Natural killer cell (primary cell): ENCODE measurements at regions not wholly inside any gene's neighbourhood (a gene's known extent, or its start where the extent isn't known, plus 50 kb on each side); places are given as distances from the start of the nearest gene placed in this dataset.

Source experiments
- ATAC-seq, 3 donors: fragments of 150-1000 bp in 2 of 3; fragments of 200-7000 bp in 1 of 3; cut with Tn5 transposase; 1 replicate in 1 of 3; 2 replicates in 2 of 3; pipeline ENCODE4 v1.10.0; 2021; ENCODE audit warnings: mild to moderate bottlenecking in 2 of 3, moderate library complexity in 2 of 3
- DNase-seq, 2 donors: peaks; one replicate each; pipeline versions ENCODE4 v3.0.0 to v3.0.0-alpha.2; 2013 to 2021; ENCODE audit warnings: mixed read lengths in 1 of 2
- H3K27ac ChIP-seq: one replicate; pipeline ENCODE4 v1.5.1; 2013; ENCODE audit warnings: mild to moderate bottlenecking, low read length
- H3K27me3 ChIP-seq: one replicate; pipeline ENCODE4 v1.6.1; 2013; ENCODE audit warnings: low read length; ENCODE audit not compliant: control insufficient read depth, insufficient read depth
- H3K36me3 ChIP-seq: one replicate; pipeline ENCODE4 v1.6.1; 2013; ENCODE audit warnings: low read length; ENCODE audit not compliant: control insufficient read depth, insufficient read depth
- H3K4me1 ChIP-seq: one replicate; pipeline ENCODE4 v1.6.1; 2013; ENCODE audit warnings: low read length; ENCODE audit not compliant: control insufficient read depth, insufficient read depth
- H3K4me3 ChIP-seq: one replicate; pipeline ENCODE4 v1.5.1; 2013; ENCODE audit warnings: low read length
- H3K9me3 ChIP-seq: one replicate; pipeline ENCODE4 v1.6.1; 2013; ENCODE audit warnings: low read length; ENCODE audit not compliant: control insufficient read depth, insufficient read depth
- H3K27ac Mint-ChIP-seq, 2 donors: one replicate each; pipeline ENCODE4 v1.8.0; 2022; ENCODE audit warnings: mild to moderate bottlenecking in 2 of 2, mixed read lengths in 2 of 2, moderate library complexity in 1 of 2
- H3K27me3 Mint-ChIP-seq, 2 donors: one replicate each; pipeline ENCODE4 v1.8.0; 2022; ENCODE audit warnings: low read depth in 2 of 2, mixed read lengths in 2 of 2
- H3K36me3 Mint-ChIP-seq: one replicate; pipeline ENCODE4 v1.8.0; 2022; ENCODE audit warnings: mixed read lengths
- H3K4me1 Mint-ChIP-seq, 2 donors: one replicate each; pipeline ENCODE4 v1.8.0; 2022; ENCODE audit warnings: mixed read lengths in 2 of 2
- H3K4me3 Mint-ChIP-seq: one replicate; pipeline ENCODE4 v1.8.0; 2022; ENCODE audit warnings: mild to moderate bottlenecking, moderate library complexity, mixed read lengths
- H3K9me3 Mint-ChIP-seq, 2 donors: one replicate each; pipeline ENCODE4 v1.8.0; 2022; ENCODE audit warnings: mixed read lengths in 2 of 2
- CTCF ChIP-seq: fragments of 200-600 bp; IDR thresholded peaks from one replicate; pipeline ENCODE4 v1.8.0; 2022; ENCODE audit warnings: antibody characterized with exemption
- WGBS: methylation state at CpG from one replicate; pipeline ENCODE4 v1.1.7; 2013; ENCODE audit warnings: missing lambda C conversion rate; ENCODE audit not compliant: insufficient coverage; 5-methylcytosine and 5-hydroxymethylcytosine counted together
- intact Hi-C: fragments of 100-400 bp; cut with micrococcal nuclease; formaldehyde crosslinking; loops from one replicate; pipeline ENCODE4 v1.14.2; 2022

DNA sequence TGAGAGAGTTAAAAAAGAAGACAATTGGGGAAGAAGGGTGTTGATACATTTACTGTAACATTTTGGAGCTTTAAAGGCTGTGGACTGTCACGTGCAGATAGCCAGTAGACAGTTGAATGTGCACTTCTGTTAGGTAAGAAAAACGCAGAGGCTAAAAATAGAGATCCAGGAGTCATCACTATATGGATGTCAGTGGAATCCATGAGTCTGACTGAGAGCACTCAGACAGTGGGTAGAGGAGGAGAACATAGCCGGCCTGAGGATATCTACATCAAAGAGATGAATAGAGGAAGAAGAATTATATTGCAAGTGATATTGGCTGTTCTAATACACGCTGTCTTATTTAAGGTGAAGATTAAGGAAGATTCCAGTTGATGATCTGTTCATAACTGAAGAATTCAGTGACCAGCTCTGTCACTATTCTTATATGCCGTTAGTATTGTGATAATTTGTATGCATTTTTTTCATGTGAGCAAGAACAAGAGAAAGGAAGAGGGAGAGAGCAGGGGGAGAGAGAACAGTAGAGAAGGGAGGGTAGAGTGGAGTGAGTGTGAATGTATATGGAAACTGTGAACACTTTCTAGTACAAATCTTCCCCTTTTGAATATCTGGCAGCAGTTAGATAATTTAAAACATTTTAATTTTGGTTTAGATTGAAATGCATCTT, 344.8 kb downstream of the CHRM3 start:
- Mint-ChIP-seq H3K4me3 (no peak overlapping the region), H3K4me1 (no peaks in the 10 kb centered on the region), H3K27me3 (no peaks in the 10 kb centered on the region), H3K36me3 (no peaks in the 10 kb centered on the region), H3K27ac (no peak overlapping the region), H3K9me3 (no peaks in the 10 kb centered on the region)
- Histone ChIP-seq H3K9me3 (no peaks in the 10 kb centered on the region), H3K4me3 (no peak overlapping the region), H3K27ac (no peak overlapping the region), H3K4me1 (no peaks in the 10 kb centered on the region), H3K27me3 (no peaks in the 10 kb centered on the region), H3K36me3 (no peaks in the 10 kb centered on the region)
- DNase-seq (no peak), ATAC-seq (no peak)
- no peak for TF ChIP-seq CTCF
- intact Hi-C loops = no loop called here
- WGBS = 85% methylated on average over 5 of the region's 5 CpGs

- H3K36me3 Mint-ChIP-seq = no peaks in the 10 kb centered on the region
- TF ChIP-seq CTCF = no peak
- H3K27ac ChIP-seq = no peak overlapping the region
- H3K27ac Mint-ChIP-seq = no peak overlapping the region
- no peaks in the 10 kb centered on the region for H3K9me3 Mint-ChIP-seq
- intact Hi-C loops = no loop called here
- peaks cover 0 to 5% of the 10 kb centered on the region in 2 donors for H3K27me3 Mint-ChIP-seq
- WGBS = 98% methylated on average over 2 of the region's 2 CpGs
- no peak overlapping the region for H3K4me3 ChIP-seq
- no peaks in the 10 kb centered on the region for H3K36me3 ChIP-seq
- no peaks in the 10 kb centered on the region for H3K9me3 ChIP-seq
- no peak for DNase-seq
- H3K4me3 Mint-ChIP-seq = no peak overlapping the region
- H3K27me3 ChIP-seq = no peaks in the 10 kb centered on the region
- no peaks in the 10 kb centered on the region for H3K4me1 Mint-ChIP-seq
- ATAC-seq = no peak
- H3K4me1 ChIP-seq = no peaks in the 10 kb centered on the region
These were observed 346.4 kb downstream of the CHRM3 start for GRCh38 chr1:239732770-239733169.

- no peak overlapping the region for H3K27ac Mint-ChIP-seq
- H3K9me3 ChIP-seq = no peaks in the 10 kb centered on the region
- no peaks in the 10 kb centered on the region for H3K4me1 Mint-ChIP-seq
- ATAC-seq = no peak
- no peak for TF ChIP-seq CTCF
- H3K4me1 ChIP-seq = no peaks in the 10 kb centered on the region
- peaks cover 0 to 12% of the 10 kb centered on the region in 2 donors for H3K27me3 Mint-ChIP-seq
- H3K4me3 Mint-ChIP-seq = no peak overlapping the region
- H3K27ac ChIP-seq = no peak overlapping the region
- H3K36me3 ChIP-seq = no peaks in the 10 kb centered on the region
- H3K36me3 Mint-ChIP-seq = no peaks in the 10 kb centered on the region
- no peaks in the 10 kb centered on the region for H3K27me3 ChIP-seq
- 75% methylated on average over 2 of the region's 3 CpGs for WGBS
- no peak overlapping the region for H3K4me3 ChIP-seq
- no peak for DNase-seq
- intact Hi-C loops = no loop called here
- no peaks in the 10 kb centered on the region for H3K9me3 Mint-ChIP-seq
These were observed 347.6 kb downstream of the CHRM3 start for GRCh38 chr1:239733995-239734394.

DNA sequence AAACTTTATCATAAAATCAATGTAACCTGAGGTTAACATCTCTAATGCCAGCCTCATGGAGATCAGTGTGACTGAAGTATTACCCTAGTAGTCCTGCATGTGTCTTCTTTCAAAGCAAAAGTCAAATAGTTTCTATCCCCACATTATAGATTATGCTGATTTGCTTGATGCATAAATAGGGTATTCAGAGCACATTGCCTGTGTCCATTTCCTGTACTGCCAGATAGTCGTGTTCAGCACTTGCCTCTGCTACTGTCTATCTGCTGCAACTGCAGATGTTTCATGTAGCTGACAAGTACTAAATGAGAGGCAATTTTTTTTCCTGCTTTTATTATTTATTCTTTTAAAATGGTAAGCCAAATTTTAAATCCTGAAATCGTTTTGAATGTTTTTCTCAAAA, 348.7 kb downstream of the CHRM3 start:
- DNase-seq = peak in 1 of 2 donors; percentile 23
- H3K4me1 ChIP-seq = no peaks in the 10 kb centered on the region
- intact Hi-C loops = no loop called here
- no peak overlapping the region for H3K27ac ChIP-seq
- peaks cover 0 to 12% of the 10 kb centered on the region in 2 donors for H3K27me3 Mint-ChIP-seq
- H3K36me3 Mint-ChIP-seq = no peaks in the 10 kb centered on the region
- no peaks in the 10 kb centered on the region for H3K27me3 ChIP-seq
- H3K36me3 ChIP-seq = no peaks in the 10 kb centered on the region
- no peak for TF ChIP-seq CTCF
- 11% methylated on average over 1 of the region's 2 CpGs for WGBS
- peaks cover 6% of the 10 kb centered on the region in 2 donors for H3K4me1 Mint-ChIP-seq
- ATAC-seq = no peak
- no peak overlapping the region for H3K4me3 ChIP-seq
- H3K9me3 Mint-ChIP-seq = no peaks in the 10 kb centered on the region
- H3K9me3 ChIP-seq = no peaks in the 10 kb centered on the region
- no peak overlapping the region for H3K27ac Mint-ChIP-seq
- no peak overlapping the region for H3K4me3 Mint-ChIP-seq
